ENCODE measurements at regions not wholly inside any gene's neighbourhood (a gene's known extent, or its start where the extent isn't known, plus 50 kb on each side); places are given as distances from the start of the nearest gene placed in this dataset.

DNA sequence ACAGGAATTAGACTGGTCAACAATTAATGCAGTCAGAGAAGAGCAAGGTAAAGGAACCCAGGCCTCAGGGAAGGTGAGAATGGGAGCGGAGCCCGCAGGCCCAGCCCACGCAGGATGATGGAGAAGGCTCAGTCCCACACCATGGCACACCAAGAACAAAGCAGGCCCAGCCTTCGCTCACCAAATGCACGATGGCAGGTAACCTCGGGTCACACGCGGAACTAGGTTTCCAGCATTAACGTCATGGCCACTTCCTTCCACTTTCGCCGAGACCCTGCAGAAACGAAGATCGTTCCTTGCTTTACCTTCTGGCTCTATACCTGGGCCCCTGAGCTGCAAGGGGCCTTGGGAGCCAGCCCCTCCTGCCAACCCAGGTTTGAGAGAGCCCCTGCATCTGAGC lies 240.2 kb upstream of the C1orf174 start:
- Histone ChIP-seq H3K4me1 (peaks cover 8% of the 10 kb centered on the region), H3K9me3 (no peaks in the 10 kb centered on the region), H3K36me3 (ENCODE audit: low read depth, missing control alignments) (no peaks in the 10 kb centered on the region), H3K4me3 (no peak overlapping the region), H3K27me3 (no peaks in the 10 kb centered on the region), H3K27ac (no peak overlapping the region)
- TF ChIP-seq POLR2A (IDR thresholded peaks at IDR 0.05) = no peak
- TF ChIP-seq, protein P1, sequence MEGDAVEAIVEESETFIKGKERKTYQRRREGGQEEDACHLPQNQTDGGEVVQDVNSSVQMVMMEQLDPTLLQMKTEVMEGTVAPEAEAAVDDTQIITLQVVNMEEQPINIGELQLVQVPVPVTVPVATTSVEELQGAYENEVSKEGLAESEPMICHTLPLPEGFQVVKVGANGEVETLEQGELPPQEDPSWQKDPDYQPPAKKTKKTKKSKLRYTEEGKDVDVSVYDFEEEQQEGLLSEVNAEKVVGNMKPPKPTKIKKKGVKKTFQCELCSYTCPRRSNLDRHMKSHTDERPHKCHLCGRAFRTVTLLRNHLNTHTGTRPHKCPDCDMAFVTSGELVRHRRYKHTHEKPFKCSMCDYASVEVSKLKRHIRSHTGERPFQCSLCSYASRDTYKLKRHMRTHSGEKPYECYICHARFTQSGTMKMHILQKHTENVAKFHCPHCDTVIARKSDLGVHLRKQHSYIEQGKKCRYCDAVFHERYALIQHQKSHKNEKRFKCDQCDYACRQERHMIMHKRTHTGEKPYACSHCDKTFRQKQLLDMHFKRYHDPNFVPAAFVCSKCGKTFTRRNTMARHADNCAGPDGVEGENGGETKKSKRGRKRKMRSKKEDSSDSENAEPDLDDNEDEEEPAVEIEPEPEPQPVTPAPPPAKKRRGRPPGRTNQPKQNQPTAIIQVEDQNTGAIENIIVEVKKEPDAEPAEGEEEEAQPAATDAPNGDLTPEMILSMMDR (IDR thresholded peaks at IDR 0.05) = no peak
- intact Hi-C loops (cut with DNase I; ENCODE audit: low total_unique reads) = no loop called here
- WGBS, 2 donors = 89 to 97% methylated on average over 13 of the region's 13 CpGs
- no peak for DNase-seq

DNA sequence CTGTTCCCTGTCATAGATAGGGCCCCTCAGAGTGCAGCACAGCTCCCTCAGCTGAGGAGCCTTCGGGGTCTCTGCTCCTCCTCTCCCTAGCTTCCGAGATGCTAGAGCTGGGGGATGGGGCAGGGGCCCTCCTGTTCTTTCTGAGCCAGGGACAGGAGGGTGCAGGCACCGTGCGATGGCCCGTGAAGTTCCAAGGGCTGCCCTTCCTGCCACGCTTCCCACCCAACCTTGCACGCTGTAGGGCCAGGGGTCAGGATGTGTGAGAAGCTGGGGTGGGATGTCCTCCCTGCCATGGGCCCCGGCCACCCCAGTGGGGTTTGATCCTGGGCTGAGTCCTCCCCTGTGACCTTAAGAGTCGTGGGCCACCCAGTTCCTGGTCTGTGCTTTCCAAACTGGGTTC lies 240.7 kb upstream of the C1orf174 start:
- no peak for DNase-seq
- Histone ChIP-seq H3K4me3 (no peak overlapping the region), H3K27me3 (no peaks in the 10 kb centered on the region), H3K27ac (no peak overlapping the region), H3K36me3 (ENCODE audit: low read depth, missing control alignments) (no peaks in the 10 kb centered on the region), H3K4me1 (peaks cover 8% of the 10 kb centered on the region), H3K9me3 (no peaks in the 10 kb centered on the region)
- WGBS, 2 donors = 87% methylated on average over 9 of the region's 9 CpGs; no CpG with 5 or more reads in 1 of the 2 donors
- intact Hi-C loops (cut with DNase I; ENCODE audit: low total_unique reads) = no loop called here
- TF ChIP-seq, protein P1 (IDR thresholded peaks at IDR 0.05) = no peak
- TF ChIP-seq POLR2A (IDR thresholded peaks at IDR 0.05) = no peak

DNA sequence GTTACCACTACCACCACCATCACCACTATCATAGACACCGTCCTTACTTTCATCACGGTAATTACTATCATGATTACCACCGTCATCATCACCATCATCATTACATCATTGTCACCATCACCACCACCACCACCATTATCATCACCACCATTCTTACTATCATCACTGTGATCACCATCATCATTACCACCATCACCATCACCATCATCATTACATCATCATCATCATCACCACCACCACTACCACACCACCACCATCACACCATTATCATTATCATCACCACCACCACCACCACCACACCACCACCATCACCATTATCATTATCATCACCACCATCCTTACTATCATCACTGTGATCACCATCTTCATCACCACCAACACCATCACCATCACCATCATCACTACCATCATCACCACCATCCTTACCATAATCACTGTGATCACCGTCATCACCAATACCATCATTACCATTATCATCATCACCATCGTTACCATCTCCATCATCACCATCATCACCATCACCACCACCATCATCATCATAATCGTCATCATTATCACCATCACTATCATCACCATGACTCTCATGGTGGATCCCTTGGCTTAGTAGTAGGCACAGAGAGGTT lies 244.4 kb upstream of the C1orf174 start:
- H3K36me3 ChIP-seq (ENCODE audit: low read depth, missing control alignments) = no peaks in the 10 kb centered on the region
- no peaks in the 10 kb centered on the region for H3K4me1 ChIP-seq
- no peaks in the 10 kb centered on the region for H3K9me3 ChIP-seq
- intact Hi-C loops (cut with DNase I; ENCODE audit: low total_unique reads) = no loop called here
- no peak for DNase-seq
- no peak overlapping the region for H3K27ac ChIP-seq
- 92 to 97% methylated on average over 6 of the region's 6 CpGs for WGBS, 2 donors
- no peaks in the 10 kb centered on the region for H3K27me3 ChIP-seq
- H3K4me3 ChIP-seq = no peak overlapping the region
- TF ChIP-seq POLR2A (IDR thresholded peaks at IDR 0.05) = no peak
- TF ChIP-seq, protein P1 (IDR thresholded peaks at IDR 0.05) = no peak

DNA sequence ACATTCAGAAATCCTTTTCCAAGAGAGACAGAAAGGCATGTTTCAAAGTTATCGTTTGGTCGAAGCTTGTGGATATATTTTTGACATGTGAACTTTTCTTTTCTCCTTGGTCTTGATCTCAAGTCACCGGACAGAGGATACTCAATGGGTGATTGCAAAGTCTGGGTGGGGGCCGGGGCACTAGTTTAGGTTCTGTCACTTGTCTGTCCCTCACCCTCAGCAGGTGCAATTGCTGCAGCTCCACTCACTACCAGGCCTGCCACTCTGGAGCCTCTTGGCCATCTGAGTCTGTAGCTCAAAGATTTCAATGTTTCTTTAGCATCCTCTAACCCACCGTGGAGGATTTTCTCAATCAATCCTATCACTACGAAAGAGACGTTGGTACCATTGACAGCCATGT lies 246.0 kb upstream of the C1orf174 start:
- no peak for DNase-seq
- Histone ChIP-seq H3K4me1 (no peaks in the 10 kb centered on the region), H3K27me3 (no peaks in the 10 kb centered on the region), H3K9me3 (no peaks in the 10 kb centered on the region), H3K27ac (no peak overlapping the region), H3K36me3 (ENCODE audit: low read depth, missing control alignments) (no peaks in the 10 kb centered on the region), H3K4me3 (no peak overlapping the region)
- TF ChIP-seq, protein P1 (IDR thresholded peaks at IDR 0.05) = no peak
- no peak for TF ChIP-seq POLR2A (IDR thresholded peaks at IDR 0.05)
- 76 to 78% methylated on average over 7 of the region's 7 CpGs for WGBS, 2 donors
- intact Hi-C loops (cut with DNase I; ENCODE audit: low total_unique reads) = no loop called here

DNA sequence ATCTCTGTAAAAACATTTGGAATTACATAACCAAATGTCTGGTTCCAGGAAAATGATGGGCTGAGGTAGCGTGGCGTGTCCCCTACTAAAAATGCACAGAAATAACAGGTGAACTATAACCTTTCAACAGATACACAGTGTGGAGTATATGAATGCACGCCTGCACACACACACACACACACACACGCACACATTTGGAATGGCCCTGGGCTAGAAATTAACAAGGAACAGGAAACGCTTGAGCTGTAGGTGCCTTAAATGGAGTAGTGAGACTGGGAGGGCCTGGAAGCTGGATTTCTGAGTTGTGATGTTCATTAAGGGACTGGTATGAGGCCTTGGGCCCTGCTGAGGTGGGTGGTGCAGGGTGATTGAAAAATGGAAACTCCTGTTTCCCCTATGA lies 246.5 kb upstream of the C1orf174 start:
- Histone ChIP-seq H3K9me3 (no peaks in the 10 kb centered on the region), H3K4me3 (no peak overlapping the region), H3K36me3 (ENCODE audit: low read depth, missing control alignments) (no peaks in the 10 kb centered on the region), H3K27ac (no peak overlapping the region), H3K4me1 (no peaks in the 10 kb centered on the region), H3K27me3 (no peaks in the 10 kb centered on the region)
- no peak for TF ChIP-seq POLR2A (IDR thresholded peaks at IDR 0.05)
- intact Hi-C loops (cut with DNase I; ENCODE audit: low total_unique reads) = no loop called here
- DNase-seq = no peak
- WGBS, 2 donors = 85 to 88% methylated on average over 5 of the region's 5 CpGs
